Right lobe of liver (tissue), 6 donors: ENCODE measurements at regions not wholly inside any gene's neighbourhood (a gene's known extent, or its start where the extent isn't known, plus 50 kb on each side); places are given as distances from the start of the nearest gene placed in this dataset.

Experiments
- ATAC-seq, 4 donors: fragments of 200-7000 bp; cut with Tn5 transposase; one replicate each; pipeline ENCODE4 v1.9.1; 2020; ENCODE audit warnings: mild to moderate bottlenecking in 4 of 4, moderate library complexity in 4 of 4
- DNase-seq, 3 donors: peaks; one replicate each; pipeline ENCODE4 v3.0.0-alpha.2; 2020
- H3K27ac ChIP-seq, 3 donors: fragments of 200-600 bp; one replicate each; pipeline ENCODE4 v1.8.0; 2022
- H3K27me3 ChIP-seq, 2 donors: fragments of 200-600 bp; one replicate each; pipeline ENCODE4 v1.8.0; 2022
- H3K36me3 ChIP-seq, 4 donors: fragments of 200-600 bp; sonication (generic) in 1 of 4; one replicate each; pipeline versions ENCODE4 v1.5.1 to v1.8.0; 2017 to 2022; ENCODE audit warnings: control low read depth in 1 of 4
- H3K4me1 ChIP-seq, 4 donors: fragments of 200-600 bp; sonication (generic) in 1 of 4; one replicate each; pipeline versions ENCODE4 v1.5.1 to v1.8.0; 2017 to 2022; ENCODE audit warnings: control low read depth in 1 of 4
- H3K4me3 ChIP-seq, 3 donors: fragments of 200-600 bp; one replicate each; pipeline ENCODE4 v1.8.0; 2022
- H3K9me3 ChIP-seq, 4 donors: fragments of 200-600 bp; sonication (generic) in 1 of 4; one replicate each; pipeline versions ENCODE4 v1.5.1 to v1.8.0; 2017 to 2022; ENCODE audit warnings: control low read depth in 1 of 4
- POLR2A ChIP-seq: fragments of 450-650 bp; IDR thresholded peaks from one replicate; pipeline ENCODE4 v1.6.1; 2017; ENCODE audit warnings: antibody characterized with exemption, mild to moderate bottlenecking
- WGBS: methylation state at CpG from one replicate; pipeline ENCODE4 v1.1.6; 2018; ENCODE audit warnings: low coverage, low lambda C conversion rate; ENCODE audit not compliant: insufficient coverage; ENCODE audit errors: missing lambda C conversion rate; 5-methylcytosine and 5-hydroxymethylcytosine counted together
- intact Hi-C, 2 donors: fragments of 100-400 bp; cut with DNase I; formaldehyde crosslinking; loops; one replicate each; pipeline versions ENCODE4 v1.11.2 to v1.14.1; 2022
- TF ChIP-seq, protein P1 (sequence below), 4 donors: fragments of 200-600 bp in 3 of 4; fragments of 450-650 bp in 1 of 4; IDR thresholded peaks; one replicate each; pipeline versions ENCODE4 v1.5.1 to v1.8.0; 2016 to 2022; ENCODE audit warnings: antibody characterized with exemption in 4 of 4, mild to moderate bottlenecking in 2 of 4
- donor health status: DM: no; HTN: yes; CAD: no.
- donor health status: DM: no; HTN: no; CAD: no.
- donor health status: DM: no; HTN: no; CAD: no.
- donor health status: DM: no; HTN: yes; CAD: no.
- donor health status: DM: no; HTN: yes; CAD: no.

DNA sequence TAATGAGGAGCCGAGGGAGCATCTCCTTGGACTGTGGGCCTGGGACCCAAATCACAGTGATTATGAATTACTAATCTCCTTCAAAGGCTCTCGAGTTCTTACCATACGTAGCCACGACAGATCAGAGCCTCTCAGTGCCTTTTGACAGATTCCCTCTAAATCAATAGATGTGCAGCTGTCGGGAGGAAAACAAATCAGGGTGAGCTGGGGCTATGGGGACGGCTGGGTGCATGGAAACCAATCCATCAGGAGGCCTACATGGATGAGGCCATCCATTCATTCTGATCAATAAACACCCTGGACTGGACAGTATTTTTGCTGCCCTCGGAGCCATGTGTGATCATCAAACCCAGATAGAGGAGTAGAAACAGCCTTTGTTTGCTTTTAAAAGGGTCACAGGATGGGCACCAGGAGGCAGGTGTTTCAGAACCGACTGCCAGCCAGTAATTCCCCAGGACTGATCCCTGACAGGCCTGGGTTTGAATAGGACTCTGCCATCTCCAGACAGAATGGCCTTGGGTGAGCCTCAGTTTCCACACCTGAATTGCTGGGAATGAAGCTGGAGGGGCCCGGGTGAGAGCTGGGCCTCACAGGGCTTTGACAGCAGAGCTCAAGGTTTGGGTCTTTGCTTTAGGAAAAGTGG lies 532.8 kb downstream of the MATN1 start:
- DNase-seq (no peak), ATAC-seq (no peak)
- TF ChIP-seq, protein P1, sequence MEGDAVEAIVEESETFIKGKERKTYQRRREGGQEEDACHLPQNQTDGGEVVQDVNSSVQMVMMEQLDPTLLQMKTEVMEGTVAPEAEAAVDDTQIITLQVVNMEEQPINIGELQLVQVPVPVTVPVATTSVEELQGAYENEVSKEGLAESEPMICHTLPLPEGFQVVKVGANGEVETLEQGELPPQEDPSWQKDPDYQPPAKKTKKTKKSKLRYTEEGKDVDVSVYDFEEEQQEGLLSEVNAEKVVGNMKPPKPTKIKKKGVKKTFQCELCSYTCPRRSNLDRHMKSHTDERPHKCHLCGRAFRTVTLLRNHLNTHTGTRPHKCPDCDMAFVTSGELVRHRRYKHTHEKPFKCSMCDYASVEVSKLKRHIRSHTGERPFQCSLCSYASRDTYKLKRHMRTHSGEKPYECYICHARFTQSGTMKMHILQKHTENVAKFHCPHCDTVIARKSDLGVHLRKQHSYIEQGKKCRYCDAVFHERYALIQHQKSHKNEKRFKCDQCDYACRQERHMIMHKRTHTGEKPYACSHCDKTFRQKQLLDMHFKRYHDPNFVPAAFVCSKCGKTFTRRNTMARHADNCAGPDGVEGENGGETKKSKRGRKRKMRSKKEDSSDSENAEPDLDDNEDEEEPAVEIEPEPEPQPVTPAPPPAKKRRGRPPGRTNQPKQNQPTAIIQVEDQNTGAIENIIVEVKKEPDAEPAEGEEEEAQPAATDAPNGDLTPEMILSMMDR (IDR thresholded peaks at IDR 0.05), result no peak
- no peak for TF ChIP-seq POLR2A
- no peaks in the 10 kb centered on the region for H3K4me1 ChIP-seq
- no peak overlapping the region for H3K4me3 ChIP-seq
- intact Hi-C loops, result no loop called here
- H3K27ac ChIP-seq, result no peak overlapping the region
- H3K27me3 ChIP-seq, result no peaks in the 10 kb centered on the region
- 36% methylated on average over 4 of the region's 9 CpGs for WGBS
- no peaks in the 10 kb centered on the region for H3K36me3 ChIP-seq
- H3K9me3 ChIP-seq, result no peaks in the 10 kb centered on the region

DNA sequence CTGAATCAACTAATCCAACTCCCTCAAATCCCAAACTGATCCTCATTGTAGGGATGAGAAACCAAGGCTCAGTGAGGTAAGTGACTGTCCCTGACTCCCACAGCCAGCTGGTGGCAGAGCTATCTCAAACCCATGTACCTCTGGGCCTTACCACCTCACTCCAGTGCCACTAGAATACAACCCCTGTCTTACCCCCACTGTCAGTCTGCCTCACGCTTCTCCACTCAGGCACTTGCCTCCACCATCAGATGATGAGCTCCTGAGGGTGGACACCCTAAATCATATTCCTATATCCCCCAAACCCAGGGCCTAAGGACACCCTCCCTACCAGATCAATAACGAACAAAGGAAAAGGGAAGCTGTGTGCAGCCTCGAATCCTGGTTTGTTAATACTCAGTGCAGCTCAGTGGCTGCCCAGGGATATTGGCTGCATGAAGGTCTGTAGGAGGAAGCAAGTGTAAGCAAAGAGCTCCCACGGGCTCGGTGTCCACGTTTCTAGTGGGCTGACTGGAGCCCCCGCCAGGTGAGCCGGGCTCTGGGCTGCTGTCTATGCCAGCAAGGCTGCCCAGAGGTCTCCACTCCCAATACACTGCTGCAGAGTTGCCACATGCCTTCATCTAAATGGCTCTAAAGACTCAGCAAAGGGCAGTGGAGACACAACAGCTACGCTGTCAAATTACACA lies 533.4 kb downstream of the MATN1 start:
- ATAC-seq (no peak), DNase-seq (no peak)
- Histone ChIP-seq H3K36me3 (no peaks in the 10 kb centered on the region), H3K9me3 (no peaks in the 10 kb centered on the region), H3K4me1 (no peaks in the 10 kb centered on the region), H3K4me3 (no peak overlapping the region), H3K27ac (no peak overlapping the region), H3K27me3 (no peaks in the 10 kb centered on the region)
- no peak for TF ChIP-seq POLR2A
- TF ChIP-seq, protein P1 (IDR thresholded peaks at IDR 0.05), result no peak
- 53% methylated on average over 3 of the region's 9 CpGs for WGBS
- intact Hi-C loops, result no loop called here

DNA sequence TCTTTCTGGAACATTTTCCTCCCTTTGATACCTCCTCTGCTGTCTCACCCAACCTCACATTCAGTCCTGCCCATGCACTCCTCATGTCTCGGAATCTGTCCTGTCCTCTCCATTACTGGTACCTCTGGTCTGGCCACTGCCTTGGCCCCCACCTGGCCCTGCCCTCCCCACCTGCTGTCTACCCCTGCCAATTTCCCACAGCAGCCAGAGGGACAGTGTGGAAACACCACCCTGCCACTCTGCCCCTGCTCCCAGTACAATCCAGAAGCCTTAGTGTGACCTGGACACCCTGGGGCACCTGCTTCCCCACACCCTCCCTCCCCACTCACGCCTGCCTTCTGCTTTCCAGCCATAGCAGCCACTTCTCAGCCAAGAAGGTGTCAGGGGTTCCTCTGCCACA lies 534.4 kb downstream of the MATN1 start:
- no peak for TF ChIP-seq POLR2A
- intact Hi-C loops, result no loop called here
- no peaks in the 10 kb centered on the region for H3K9me3 ChIP-seq
- no peak for ATAC-seq
- DNase-seq, result no peak
- no peaks in the 10 kb centered on the region for H3K4me1 ChIP-seq
- no peak overlapping the region for H3K4me3 ChIP-seq
- H3K27ac ChIP-seq, result no peak overlapping the region
- no peaks in the 10 kb centered on the region for H3K36me3 ChIP-seq
- 78% methylated on average over 2 of the region's 2 CpGs for WGBS
- H3K27me3 ChIP-seq, result no peaks in the 10 kb centered on the region

DNA sequence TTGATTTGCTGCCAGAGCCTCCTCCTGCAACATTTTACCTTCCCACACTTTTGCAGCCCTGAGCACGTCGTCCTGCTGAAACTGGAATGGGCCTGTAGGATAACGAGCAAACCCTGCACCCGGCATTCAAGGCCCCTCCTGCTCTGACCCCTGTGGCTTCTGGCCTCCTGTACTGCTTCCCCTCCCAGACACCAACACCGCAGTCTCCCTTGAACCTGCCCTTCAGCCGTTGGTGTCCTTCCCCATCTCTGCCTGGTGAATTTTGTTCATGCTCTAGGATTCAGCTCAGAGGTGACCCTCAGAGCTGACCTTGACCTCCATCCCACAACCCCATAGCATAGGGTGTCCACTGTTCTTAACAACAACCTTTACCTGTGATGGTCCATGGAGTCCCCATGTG lies 535.1 kb downstream of the MATN1 start:
- Histone ChIP-seq H3K36me3 (no peaks in the 10 kb centered on the region), H3K4me1 (no peaks in the 10 kb centered on the region), H3K27me3 (no peaks in the 10 kb centered on the region), H3K27ac (no peak overlapping the region), H3K9me3 (no peaks in the 10 kb centered on the region), H3K4me3 (no peak overlapping the region)
- no peak for DNase-seq
- TF ChIP-seq, protein P1 (IDR thresholded peaks at IDR 0.05), result no peak
- TF ChIP-seq POLR2A, result no peak
- WGBS, result 31% methylated on average over 6 of the region's 6 CpGs
- intact Hi-C loops, result no loop called here
- no peak for ATAC-seq

DNA sequence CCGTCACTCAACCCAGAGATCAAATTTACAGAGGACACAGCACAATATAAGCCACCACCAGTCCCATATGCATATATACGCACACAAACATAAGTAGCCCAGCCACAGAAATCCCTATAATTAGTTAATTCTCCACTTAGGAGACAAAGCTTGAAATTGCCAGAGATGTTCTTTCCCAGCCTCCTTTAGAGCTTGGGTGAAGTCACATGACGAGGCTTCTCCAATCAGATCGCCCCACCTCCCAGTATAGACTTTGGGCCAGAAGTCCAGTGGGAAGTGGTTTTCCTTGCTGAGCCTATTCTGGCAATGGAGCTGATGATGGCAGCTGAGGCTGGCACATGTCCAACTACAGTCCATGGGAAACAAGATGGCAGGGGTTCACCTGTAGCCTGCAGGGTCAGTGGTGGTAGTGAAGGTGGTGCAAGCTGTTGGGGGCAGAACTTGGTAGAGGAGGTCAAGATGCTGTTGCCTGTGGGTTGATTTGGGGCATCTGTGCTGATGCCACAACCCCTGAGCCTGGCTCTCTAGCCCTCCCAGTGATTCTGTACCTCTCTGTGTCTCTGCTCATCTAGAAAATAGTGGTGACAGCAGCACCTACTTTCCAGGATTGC lies 535.9 kb downstream of the MATN1 start:
- no peak for DNase-seq
- intact Hi-C loops, result no loop called here
- 78% methylated on average over 4 of the region's 4 CpGs for WGBS
- Histone ChIP-seq H3K9me3 (no peaks in the 10 kb centered on the region), H3K27ac (no peak overlapping the region), H3K27me3 (no peaks in the 10 kb centered on the region), H3K4me3 (no peak overlapping the region), H3K4me1 (no peaks in the 10 kb centered on the region), H3K36me3 (no peaks in the 10 kb centered on the region)
- TF ChIP-seq, protein P1 (IDR thresholded peaks at IDR 0.05), result no peak
- TF ChIP-seq POLR2A, result no peak
- ATAC-seq, result no peak
